OCI-LY7 (cell line): ENCODE measurements at regions not wholly inside any gene's neighbourhood (a gene's known extent, or its start where the extent isn't known, plus 50 kb on each side); places are given as distances from the start of the nearest gene placed in this dataset.

Experiments
- BruUV-seq: library from RNA; stranded (reverse); fragments of 400-500 nt; replicated peaks from 2 replicates; lab custom pipeline; 2021; lab: Mats Ljungman, UMichigan
- CTCF ChIA-PET: fragments of 300-600 bp; sonication (Branson Sonifier 250); formaldehyde crosslinking; loops from one replicate; lab custom pipeline; 2022; ENCODE audit warnings: antibody characterized with exemption; ENCODE audit not compliant: unreplicated experiment; lab: Charles Lee
- POLR2A ChIA-PET: fragments of 300-600 bp; sonication (Branson Sonifier 250); formaldehyde crosslinking; loops from one replicate; lab custom pipeline; 2022; ENCODE audit warnings: antibody characterized with exemption; lab: Charles Lee
- DNase-seq: peaks from one replicate; pipeline ENCODE4 v3.0.0-alpha.2; 2015; ENCODE audit warnings: low spot score
- H2AFZ ChIP-seq: fragments of 200-600 bp; sonication (generic), shearing (Covaris generic); 2 replicates; pipeline ENCODE4 v1.6.1; 2014; ENCODE audit warnings: mild to moderate bottlenecking, antibody characterized with exemption, low read length, moderate library complexity
- H3K27ac ChIP-seq: fragments of 200-600 bp; sonication (generic); 2 replicates; pipeline ENCODE4 v1.5.1; 2014; ENCODE audit warnings: mixed run types, low read depth, mild to moderate bottlenecking, moderate library complexity, low read length, inconsistent platforms; ENCODE audit not compliant: poor library complexity, severe bottlenecking
- H3K36me3 ChIP-seq: fragments of 200-600 bp; sonication (generic); 2 replicates; pipeline ENCODE4 v1.6.1; 2014; ENCODE audit warnings: mild to moderate bottlenecking, antibody characterized with exemption, low read length, moderate library complexity, mixed read lengths; ENCODE audit not compliant: insufficient read depth
- H3K4me1 ChIP-seq: fragments of 200-600 bp; sonication (generic); 2 replicates; pipeline ENCODE4 v1.5.1; 2014; ENCODE audit warnings: mild to moderate bottlenecking, low read length; ENCODE audit not compliant: insufficient read depth, poor library complexity, severe bottlenecking
- H3K4me2 ChIP-seq: fragments of 200-600 bp; sonication (generic); 2 replicates; pipeline ENCODE4 v1.6.1; 2014; ENCODE audit warnings: mild to moderate bottlenecking, low read length
- H3K4me3 ChIP-seq: fragments of 200-600 bp; sonication (generic); 2 replicates; pipeline ENCODE4 v1.5.1; 2014; ENCODE audit warnings: mild to moderate bottlenecking, low read depth, low read length; ENCODE audit not compliant: poor library complexity, severe bottlenecking
- H3K79me2 ChIP-seq: fragments of 200-600 bp; sonication (generic); 2 replicates; pipeline ENCODE4 v1.6.1; 2016; ENCODE audit warnings: low read depth, mild to moderate bottlenecking, low read length, moderate library complexity, mixed read lengths; ENCODE audit not compliant: insufficient read depth
- H3K9me2 ChIP-seq: fragments of 200-600 bp; sonication (generic); 2 replicates; pipeline ENCODE4 v1.6.1; 2016; ENCODE audit warnings: mild to moderate bottlenecking, low read length, mixed read lengths; ENCODE audit not compliant: insufficient read depth
- H3K9me3 ChIP-seq: fragments of 200-600 bp; sonication (generic); 2 replicates; pipeline ENCODE4 v1.6.1; 2014; ENCODE audit warnings: mild to moderate bottlenecking, mixed run types, low read length, mixed read lengths
- H4K20me1 ChIP-seq: fragments of 200-600 bp; sonication (generic); 2 replicates; pipeline ENCODE4 v1.6.1; 2014; ENCODE audit warnings: mild to moderate bottlenecking, antibody characterized with exemption, low read length, moderate library complexity, mixed read lengths; ENCODE audit not compliant: insufficient read depth
- CTCF ChIP-seq: fragments of 200-600 bp; sonication (generic); conservative IDR thresholded peaks from 2 replicates; pipeline ENCODE4 v1.5.1; 2014; ENCODE audit warnings: mild to moderate bottlenecking, antibody characterized with exemption, low read length, moderate library complexity, mixed read lengths
- EZH2phosphoT487 ChIP-seq: fragments of 200-600 bp; sonication (generic); IDR thresholded peaks from 2 replicates; pipeline ENCODE4 v1.6.1; 2018; ENCODE audit warnings: low read depth, borderline replicate concordance, mild to moderate bottlenecking, mixed run types, antibody characterized with exemption, low read length, moderate library complexity, mixed read lengths
- intact Hi-C: fragments of 100-400 bp; cut with micrococcal nuclease; formaldehyde crosslinking; loops from one replicate; pipeline ENCODE4 v1.10.0; 2022; ENCODE audit not compliant: unreplicated experiment

GRCh38 chr2:82694431-82694830, 1764.6 kb downstream of the SUCLG1 start:
- no peak for TF ChIP-seq EZH2phosphoT487
- no peaks in the 10 kb centered on the region for H3K36me3 ChIP-seq
- DNase-seq, result no peak
- 0 out of 2 replicates have a peak, but pooled peaks cover under 1% of the 10 kb centered on the region for H3K9me3 ChIP-seq
- ChIA-PET CTCF (no interaction called here), POLR2A (no interaction called here)
- H3K79me2 ChIP-seq, result no peaks in the 10 kb centered on the region
- no peak overlapping the region for H2AFZ ChIP-seq
- H3K4me1 ChIP-seq, result no peaks in the 10 kb centered on the region
- no peaks in the 10 kb centered on the region for H4K20me1 ChIP-seq
- no peaks in the 10 kb centered on the region for H3K9me2 ChIP-seq
- no peak overlapping the region for H3K4me3 ChIP-seq
- BruUV-seq, result no TSS peak
- no peak overlapping the region for H3K27ac ChIP-seq
- H3K4me2 ChIP-seq, result no peak overlapping the region
- intact Hi-C loops, result no loop called here

- Histone ChIP-seq H3K4me2 (no peak overlapping the region), H3K9me3 (0 out of 2 replicates have a peak, but pooled peaks cover 6% of the 10 kb centered on the region), H3K27ac (no peak overlapping the region), H3K4me3 (no peak overlapping the region), H3K79me2 (no peaks in the 10 kb centered on the region), H4K20me1 (no peaks in the 10 kb centered on the region), H3K9me2 (no peaks in the 10 kb centered on the region), H3K36me3 (no peaks in the 10 kb centered on the region), H2AFZ (no peak overlapping the region), H3K4me1 (no peaks in the 10 kb centered on the region)
- ChIA-PET POLR2A (no interaction called here), CTCF (no interaction called here)
- DNase-seq, result no peak
- BruUV-seq, result no TSS peak
- intact Hi-C loops, result no loop called here
- TF ChIP-seq EZH2phosphoT487 (no peak), CTCF (no peak)
These were observed 1768.2 kb downstream of the SUCLG1 start for GRCh38 chr2:82690757-82691411.

GRCh38 chr2:82675186-82675585, 1783.9 kb downstream of the SUCLG1 start:
- ChIA-PET CTCF (no interaction called here), POLR2A (no interaction called here)
- no peaks in the 10 kb centered on the region for H3K9me2 ChIP-seq
- TF ChIP-seq EZH2phosphoT487, result no peak
- no peak for TF ChIP-seq CTCF
- H3K79me2 ChIP-seq, result no peaks in the 10 kb centered on the region
- H4K20me1 ChIP-seq, result no peaks in the 10 kb centered on the region
- BruUV-seq, result no TSS peak
- H2AFZ ChIP-seq, result no peak overlapping the region
- no peaks in the 10 kb centered on the region for H3K9me3 ChIP-seq
- H3K4me3 ChIP-seq, result no peak overlapping the region
- H3K36me3 ChIP-seq, result no peaks in the 10 kb centered on the region
- no peak overlapping the region for H3K4me2 ChIP-seq
- H3K4me1 ChIP-seq, result no peaks in the 10 kb centered on the region
- H3K27ac ChIP-seq, result no peak overlapping the region
- no peak for DNase-seq
- intact Hi-C loops, result no loop called here
